Lower leg skin (tissue), 4 donors: ENCODE measurements at regions not wholly inside any gene's neighbourhood (a gene's known extent, or its start where the extent isn't known, plus 50 kb on each side); places are given as distances from the start of the nearest gene placed in this dataset.
A peak's percentile ranks its signal among the peaks of the same experiment; 100 is the strongest.

Source experiments
- DNase-seq, 2 donors: peaks; one replicate each; pipeline ENCODE4 v3.0.0-alpha.2; 2019; ENCODE audit warnings: low spot score in 2 of 2
- H3K4me3 ChIP-seq: fragments of 200-600 bp; sonication (generic); 2 replicates; pipeline ENCODE4 v1.5.1; 2017; ENCODE audit warnings: mild to moderate bottlenecking, low read depth; ENCODE audit not compliant: poor library complexity, severe bottlenecking
- CTCF ChIP-seq, 3 donors: fragments of 450-650 bp; IDR thresholded peaks; one replicate each; pipeline ENCODE4 v1.5.1; 2016; ENCODE audit warnings: antibody characterized with exemption in 3 of 3, mild to moderate bottlenecking in 3 of 3, moderate library complexity in 2 of 3
- POLR2A ChIP-seq, 2 donors: fragments of 450-650 bp; IDR thresholded peaks; one replicate each; pipeline ENCODE4 v1.6.1; 2016 to 2017; ENCODE audit warnings: antibody characterized with exemption in 2 of 2, mild to moderate bottlenecking in 1 of 2, moderate library complexity in 1 of 2
- WGBS, 2 donors: methylation state at CpG; one replicate each; pipeline ENCODE4 v1.1.5; 2018; 5-methylcytosine and 5-hydroxymethylcytosine counted together
- intact Hi-C: fragments of 100-400 bp; cut with DNase I; formaldehyde crosslinking; loops from one replicate; pipeline ENCODE4 v1.15.0; 2023; ENCODE audit warnings: low total_unique reads

- WGBS, 2 donors: 69 to 74% methylated on average over 5 of the region's 5 CpGs
- TF ChIP-seq POLR2A (IDR thresholded peaks at IDR 0.05) (no peak), CTCF (IDR thresholded peaks at IDR 0.05) (no peak)
- intact Hi-C loops: no loop called here
- H3K4me3 ChIP-seq: no peak overlapping the region
- no peak for DNase-seq
Observed at GRCh38 chr9:16974436-16974835, 104.0 kb upstream of the BNC2 start.

GRCh38 chr9:16970321-16970720, 99.9 kb upstream of the BNC2 start:
- peak in 1 of 2 donors; percentile 24 for DNase-seq
- no peak for TF ChIP-seq CTCF (IDR thresholded peaks at IDR 0.05)
- TF ChIP-seq POLR2A (IDR thresholded peaks at IDR 0.05): no peak
- H3K4me3 ChIP-seq: no peak overlapping the region
- 70 to 73% methylated on average over 3 of the region's 3 CpGs for WGBS, 2 donors
- intact Hi-C loops: no loop called here

- TF ChIP-seq POLR2A (IDR thresholded peaks at IDR 0.05): no peak
- TF ChIP-seq CTCF (IDR thresholded peaks at IDR 0.05): no peak
- WGBS, 2 donors: 71 to 82% methylated on average over 10 of the region's 10 CpGs
- H3K4me3 ChIP-seq: no peak overlapping the region
- intact Hi-C loops: no loop called here
- DNase-seq: no peak
Observed at GRCh38 chr9:16964228-16964627, 93.8 kb upstream of the BNC2 start.

GRCh38 chr9:16960084-16960483, 89.6 kb upstream of the BNC2 start:
- WGBS, 2 donors: 75 to 77% methylated on average over 2 of the region's 2 CpGs
- no peak overlapping the region for H3K4me3 ChIP-seq
- intact Hi-C loops: no loop called here
- no peak for DNase-seq
- TF ChIP-seq POLR2A (IDR thresholded peaks at IDR 0.05) (no peak), CTCF (IDR thresholded peaks at IDR 0.05) (no peak)

- intact Hi-C loops: no loop called here
- DNase-seq: no peak
- TF ChIP-seq POLR2A (IDR thresholded peaks at IDR 0.05): no peak
- no peak for TF ChIP-seq CTCF (IDR thresholded peaks at IDR 0.05)
Observed at GRCh38 chr9:16959391-16959790, 88.9 kb upstream of the BNC2 start.

GRCh38 chr9:16954040-16954439, 83.6 kb upstream of the BNC2 start:
- DNase-seq: no peak
- intact Hi-C loops: no loop called here
- no peak for TF ChIP-seq POLR2A (IDR thresholded peaks at IDR 0.05)
- no peak for TF ChIP-seq CTCF (IDR thresholded peaks at IDR 0.05)
- no peak overlapping the region for H3K4me3 ChIP-seq
- WGBS, 2 donors: 91 to 92% methylated on average over 2 of the region's 2 CpGs

More at GRCh38 chr9:16959391-16959790, 88.9 kb upstream of the BNC2 start:
- H3K4me3 ChIP-seq: no peak overlapping the region
